Muscle of arm (tissue), 1 donor: ENCODE measurements at regions not wholly inside any gene's neighbourhood (a gene's known extent, or its start where the extent isn't known, plus 50 kb on each side); places are given as distances from the start of the nearest gene placed in this dataset.

ENCODE experiments used
- DNase-seq: peaks from one replicate; pipeline ENCODE4 v3.0.0-alpha.2; 2013

DNA sequence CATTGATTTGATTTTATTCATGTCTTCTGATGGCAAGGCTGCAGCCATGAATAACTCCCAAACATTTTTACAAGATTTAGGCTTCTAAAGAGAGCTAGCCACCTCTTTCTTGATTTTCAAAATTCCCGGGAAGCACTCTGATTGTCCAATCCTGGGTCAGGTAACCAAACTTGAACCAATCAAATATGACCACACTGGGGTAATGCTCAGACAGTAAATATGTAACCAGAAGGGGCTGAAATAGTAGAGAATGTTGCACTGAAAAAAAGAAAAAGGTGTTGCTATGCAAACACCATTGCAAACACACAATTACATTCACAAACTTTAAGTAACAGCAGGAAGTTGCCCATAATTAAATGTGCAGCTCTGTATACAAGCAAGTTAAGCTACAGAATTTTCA lies 112.9 kb upstream of the IQCM start:
- no peak for DNase-seq

DNA sequence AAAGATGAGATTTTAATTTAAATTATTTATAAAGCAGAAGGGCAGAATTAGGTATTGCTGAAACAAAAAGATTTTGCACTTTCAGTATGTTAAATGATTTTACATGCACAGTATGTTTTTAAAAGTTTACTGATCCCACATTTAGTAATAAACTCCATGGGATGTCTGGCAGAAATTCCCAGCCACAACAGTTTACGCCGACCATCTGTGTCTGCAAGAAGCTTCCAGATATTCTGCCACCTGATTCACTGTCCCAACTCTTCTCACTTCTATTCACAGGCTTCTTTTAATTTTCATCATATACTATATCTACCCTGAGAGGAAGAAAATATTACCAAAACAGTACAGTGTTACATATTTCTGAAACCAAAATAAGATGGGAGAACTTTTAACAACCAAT lies 115.8 kb upstream of the IQCM start:
- no peak for DNase-seq

DNA sequence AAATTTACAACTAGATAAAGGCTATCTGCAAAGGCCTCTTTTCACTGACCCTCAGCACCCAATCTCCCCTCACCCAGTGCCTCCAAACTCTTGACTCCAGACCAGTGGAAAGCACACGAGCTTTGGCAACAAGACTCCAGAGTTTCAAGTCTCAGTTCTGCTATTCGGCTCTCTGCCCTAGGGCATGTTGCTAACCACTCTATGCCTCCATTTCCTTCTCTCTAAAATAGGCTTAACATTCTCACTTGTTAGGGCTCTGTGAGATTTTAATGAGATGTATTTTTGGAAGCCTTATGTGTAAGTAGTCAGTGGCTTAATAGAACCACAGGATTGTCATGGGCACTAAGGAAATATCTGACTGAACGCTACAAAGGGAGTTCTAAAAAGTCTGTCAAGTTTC lies 116.5 kb upstream of the IQCM start:
- no peak for DNase-seq

- no peak for DNase-seq
These were observed 117.5 kb upstream of the IQCM start for GRCh38 chr4:149933120-149933519.

DNA sequence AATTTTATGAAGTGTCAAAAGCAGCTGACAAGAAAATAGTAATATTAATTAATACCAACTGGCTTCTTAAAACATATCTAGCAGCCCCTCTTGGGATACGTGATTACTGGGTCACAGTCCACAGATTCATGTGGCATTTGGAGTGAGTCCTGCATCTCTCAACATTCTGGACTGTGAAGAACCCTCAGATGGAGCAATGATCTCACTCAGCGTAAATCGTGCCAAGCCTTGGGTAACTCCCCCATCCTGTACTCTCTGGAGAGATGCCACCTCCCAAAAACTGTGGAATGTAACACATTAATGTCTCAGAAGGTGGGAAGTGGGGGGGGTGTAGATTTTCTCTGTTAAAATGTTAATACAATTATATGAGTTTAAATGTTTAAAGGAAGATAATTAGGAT lies 118.2 kb upstream of the IQCM start:
- no peak for DNase-seq

DNA sequence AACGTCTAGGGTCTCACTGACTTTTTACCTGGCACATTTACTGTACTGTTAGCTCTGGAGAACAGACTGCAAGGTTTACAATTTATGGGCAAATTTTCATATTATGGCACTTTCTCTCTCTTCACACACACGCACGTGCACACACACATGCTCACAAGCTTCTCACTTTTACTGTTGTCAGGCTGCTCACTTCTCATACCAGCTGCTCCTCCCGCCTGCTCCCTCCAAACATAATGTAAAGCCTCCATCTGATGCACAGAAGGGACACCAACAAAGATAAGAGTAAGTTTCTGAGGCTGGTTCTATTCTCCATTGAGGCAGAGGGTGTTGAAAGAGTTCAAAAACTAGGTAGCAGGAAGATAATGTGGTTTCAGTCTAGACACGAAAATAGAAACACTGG lies 128.9 kb upstream of the DCLK2 start:
- no peak for DNase-seq

GRCh38 chr4:149951152-149951900 lies 126.9 kb upstream of the DCLK2 start:
- no peak for DNase-seq

GRCh38 chr4:149952101-149952500 lies 126.1 kb upstream of the DCLK2 start:
- no peak for DNase-seq

- no peak for DNase-seq
These were observed 125.5 kb upstream of the DCLK2 start for GRCh38 chr4:149952716-149953115.

GRCh38 chr4:149955780-149956390 lies 122.4 kb upstream of the DCLK2 start:
- DNase-seq = no peak

DNA sequence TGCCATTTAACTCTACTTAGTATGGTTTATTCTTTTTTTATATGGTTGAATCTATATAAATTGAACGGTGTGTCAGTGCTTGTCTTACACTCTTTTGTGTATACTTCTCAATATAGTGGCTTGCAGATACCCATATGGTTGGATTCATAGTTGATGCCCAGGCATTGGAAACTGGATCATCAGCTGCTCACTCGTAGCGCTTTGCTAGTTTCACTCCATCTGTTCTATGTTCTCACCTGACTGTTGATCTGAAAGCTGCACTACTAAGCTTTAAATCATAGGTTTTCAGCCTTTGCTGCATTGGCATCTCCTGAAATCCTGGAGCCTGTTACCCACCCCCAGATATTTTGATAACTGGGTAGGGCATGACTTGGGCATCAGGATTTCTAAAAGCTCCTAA lies 121.6 kb upstream of the DCLK2 start:
- DNase-seq = no peak

DNA sequence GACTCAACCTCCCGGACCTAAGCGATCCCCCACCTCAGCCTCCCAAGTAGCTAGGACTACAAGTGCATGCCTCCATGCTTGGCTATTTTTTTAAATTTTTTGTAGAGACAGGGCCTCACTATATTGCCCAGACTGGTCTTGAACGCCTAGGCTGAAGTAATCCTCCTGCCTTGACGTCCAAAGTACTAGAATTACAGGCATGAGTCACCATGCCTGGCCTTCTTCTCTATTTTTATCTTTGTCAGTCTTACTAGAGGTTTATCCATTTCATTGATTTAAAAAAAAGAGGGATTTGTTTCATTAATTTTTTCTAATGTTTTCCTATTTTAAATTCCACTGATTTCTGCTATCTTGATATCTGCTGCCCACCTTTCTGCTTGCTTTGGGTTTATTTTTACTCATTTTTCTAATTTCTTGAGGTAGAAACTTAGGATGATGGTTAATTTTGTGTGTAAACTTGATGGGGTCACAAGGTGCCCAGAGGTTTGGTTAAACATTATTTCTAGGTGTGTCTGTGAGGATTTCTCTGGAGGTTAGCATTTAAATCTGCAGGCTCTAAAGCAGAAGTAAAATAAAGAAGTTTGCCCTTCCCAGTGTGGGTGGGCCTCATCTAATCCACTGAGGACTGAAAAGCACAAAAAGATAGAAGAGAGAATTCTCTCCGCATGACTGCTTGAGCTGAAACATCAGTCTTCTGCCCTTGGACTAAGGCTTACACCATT lies 116.2 kb upstream of the DCLK2 start:
- DNase-seq = no peak

DNA sequence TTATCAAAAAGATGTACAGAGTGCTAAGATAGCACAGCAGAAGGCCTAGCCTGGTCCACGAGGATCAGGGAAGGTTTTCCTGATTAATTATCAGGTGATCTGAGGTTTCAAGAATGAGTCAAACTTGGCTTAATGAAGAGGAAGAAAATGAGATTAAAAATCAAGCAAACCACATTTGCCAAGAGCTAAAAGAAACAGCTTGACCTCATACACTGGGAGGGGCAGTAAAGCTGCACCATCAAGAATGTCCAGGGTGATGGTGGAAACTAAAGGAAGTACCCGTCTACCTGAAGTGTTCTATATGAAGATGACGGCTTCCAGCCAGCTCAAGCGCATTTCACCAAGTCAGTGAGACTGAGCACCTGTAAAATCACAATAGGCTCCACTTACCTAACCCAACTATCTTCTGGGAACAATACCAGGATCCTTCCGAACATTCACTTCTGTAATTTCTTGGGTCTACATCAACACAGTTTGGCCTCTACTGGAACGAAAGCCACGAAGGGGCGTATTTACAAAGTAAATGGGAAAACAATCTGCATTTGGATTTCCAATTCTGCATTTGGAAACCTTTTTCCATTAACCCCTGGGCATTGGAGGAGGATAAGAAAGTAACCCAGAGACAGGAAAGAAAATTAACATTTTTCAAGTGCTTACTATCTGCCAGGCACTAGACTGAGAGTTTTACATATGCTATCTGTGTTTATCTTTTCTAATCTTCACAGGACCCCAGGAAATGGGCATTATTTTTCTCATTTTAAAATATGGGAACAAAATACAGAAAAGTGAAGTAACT lies 114.0 kb upstream of the DCLK2 start:
- DNase-seq = no peak

DNA sequence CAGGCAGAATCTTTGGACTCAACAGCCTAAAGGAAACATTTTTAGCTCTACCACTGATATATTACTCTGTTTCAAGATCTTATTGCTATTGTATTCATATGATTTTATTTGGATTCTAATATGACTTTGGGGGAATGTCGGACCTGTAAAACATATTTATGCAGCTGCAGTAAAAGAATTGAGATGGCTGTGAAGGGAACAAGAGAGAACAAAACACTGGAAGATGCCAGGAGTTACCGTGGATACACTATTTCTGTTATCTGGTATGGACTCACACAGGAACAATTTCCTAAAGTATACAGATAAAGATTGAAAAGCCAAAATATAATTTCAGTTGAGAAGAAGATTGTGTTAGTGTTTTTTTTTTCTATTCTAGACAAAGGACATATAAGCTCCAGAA lies 113.0 kb upstream of the DCLK2 start:
- DNase-seq = peak; percentile 55

DNA sequence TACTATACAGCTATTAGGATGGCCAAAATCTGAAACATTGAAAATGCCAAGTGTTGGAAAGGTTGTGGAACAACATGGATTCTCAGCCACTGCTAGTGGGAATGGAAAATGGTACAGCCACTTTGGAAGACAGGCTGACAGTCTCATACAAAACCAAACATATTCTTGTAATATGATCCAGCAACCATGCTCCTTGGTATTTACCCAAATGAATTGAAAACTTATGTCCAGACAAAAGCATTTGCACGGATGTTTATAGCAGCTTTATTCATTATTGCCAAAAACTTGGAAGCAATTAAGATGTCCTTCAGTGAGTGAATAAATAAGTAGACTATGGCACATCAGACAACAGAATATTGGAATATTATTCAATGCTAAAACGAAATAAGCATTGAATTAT lies 105.8 kb upstream of the DCLK2 start:
- no peak for DNase-seq

- no peak for DNase-seq
These were observed 105.1 kb upstream of the DCLK2 start for GRCh38 chr4:149973181-149973580.

- no peak for DNase-seq
These were observed 103.1 kb upstream of the DCLK2 start for GRCh38 chr4:149975172-149975571.

DNA sequence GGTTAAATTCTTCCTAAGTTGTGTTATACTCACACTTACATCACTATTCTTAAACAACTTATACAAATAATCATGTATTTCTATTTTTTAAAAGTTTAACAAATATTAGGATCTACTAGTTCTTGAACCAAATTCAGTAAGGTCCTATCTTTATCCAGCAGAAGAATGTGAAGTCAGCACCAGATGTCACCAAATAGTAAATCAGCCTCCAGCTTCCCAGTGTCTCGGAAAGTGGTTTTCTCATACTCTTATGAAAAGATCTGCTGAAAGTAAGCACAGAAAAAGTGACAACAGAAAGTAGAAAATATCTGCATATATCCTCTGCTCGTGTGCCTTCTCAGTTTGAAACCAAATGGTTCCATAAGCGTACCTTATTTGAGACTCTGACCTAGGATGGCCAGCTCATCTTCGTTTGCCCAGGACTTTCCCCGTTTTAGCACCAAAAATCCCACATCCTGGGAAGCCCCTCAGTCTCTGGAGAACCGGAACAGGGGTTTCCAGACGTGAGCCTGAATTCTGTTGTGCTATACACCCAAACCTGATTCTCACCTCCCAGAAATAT lies 98.0 kb upstream of the DCLK2 start:
- DNase-seq = no peak

- DNase-seq = peak; percentile 72
These were observed 97.3 kb upstream of the DCLK2 start for GRCh38 chr4:149980941-149981340.

- no peak for DNase-seq
These were observed 94.8 kb upstream of the DCLK2 start for GRCh38 chr4:149983401-149983800.

GRCh38 chr4:149983931-149984330 lies 94.3 kb upstream of the DCLK2 start:
- no peak for DNase-seq

- DNase-seq = no peak
These were observed 92.3 kb upstream of the DCLK2 start for GRCh38 chr4:149985981-149986380.
